ENCODE measurements at regions not wholly inside any gene's neighbourhood (a gene's known extent, or its start where the extent isn't known, plus 50 kb on each side); places are given as distances from the start of the nearest gene placed in this dataset.

- no peak overlapping the region for H2BK12ac ChIP-seq (ENCODE audit: low read length in 2 of 2)
- no peak overlapping the region for H2AFZ ChIP-seq (ENCODE audit: low read depth, low read length)
- H3K14ac ChIP-seq (ENCODE audit: low read length in 2 of 2): no peak overlapping the region
- H3K79me1 ChIP-seq (replicated peaks; ENCODE audit: low read length, poor library complexity, severe bottlenecking): no peaks in the 10 kb centered on the region
- no peak overlapping the region for H2BK5ac ChIP-seq (ENCODE audit: low read depth, low read length, poor library complexity, severe bottlenecking)
- H2BK15ac ChIP-seq (ENCODE audit: low read depth, poor library complexity, severe bottlenecking): no peak overlapping the region
- no peak overlapping the region for H2BK120ac ChIP-seq (ENCODE audit: low read depth, low read length)
- no peaks in the 10 kb centered on the region for H3K9me3 ChIP-seq (ENCODE audit: control insufficient read depth, low read length)
- H4K8ac ChIP-seq (ENCODE audit: low read length): no peak overlapping the region
- H3K9ac ChIP-seq (ENCODE audit: low read length): no peak overlapping the region
- DNase-seq: no peak
- H3K4me1 ChIP-seq (ENCODE audit: control insufficient read depth, insufficient read depth, low read depth, low read length): no peaks in the 10 kb centered on the region
- H3K27me3 ChIP-seq (ENCODE audit: control insufficient read depth in 1 of 2, insufficient read depth in 1 of 2, low read length in 2 of 2): no peaks in the 10 kb centered on the region
- no peak overlapping the region for H3K27ac ChIP-seq (ENCODE audit: low read length, poor library complexity, severe bottlenecking)
- H3K4me3 ChIP-seq (ENCODE audit: insufficient read depth in 1 of 2, low read depth in 1 of 2, low read length in 2 of 2): no peak overlapping the region
- no peak overlapping the region for H4K91ac ChIP-seq (ENCODE audit: low read length)
- H2AK5ac ChIP-seq (ENCODE audit: low read length, severe bottlenecking): no peak overlapping the region
- no peak overlapping the region for H3K18ac ChIP-seq (ENCODE audit: low read depth in 1 of 2, low read length in 2 of 2)
- no peaks in the 10 kb centered on the region for H3K36me3 ChIP-seq (ENCODE audit: control insufficient read depth in 1 of 2, insufficient read depth in 2 of 2, low read depth in 1 of 2, low read length in 2 of 2)
- 83% methylated on average over 1 of the region's 3 CpGs for WGBS
- no peak overlapping the region for H3K4ac ChIP-seq (ENCODE audit: low read depth in 1 of 2, low read length in 2 of 2)
- H3K4me2 ChIP-seq (ENCODE audit: low read length, poor library complexity, severe bottlenecking): no peak overlapping the region
- no peak overlapping the region for H3K23ac ChIP-seq (ENCODE audit: low read length in 2 of 2)
These were observed 250.4 kb upstream of the TTC14 start for GRCh38 chr3:180351601-180352000.

- no peak overlapping the region for H3K23ac ChIP-seq (ENCODE audit: low read length in 2 of 2)
- no peak overlapping the region for H4K91ac ChIP-seq (ENCODE audit: low read length)
- no peak overlapping the region for H2BK120ac ChIP-seq (ENCODE audit: low read depth, low read length)
- H3K18ac ChIP-seq (ENCODE audit: low read depth in 1 of 2, low read length in 2 of 2): no peak overlapping the region
- H2AFZ ChIP-seq (ENCODE audit: low read depth, low read length): no peak overlapping the region
- no peak overlapping the region for H2AK5ac ChIP-seq (ENCODE audit: low read length, severe bottlenecking)
- H3K4me3 ChIP-seq (ENCODE audit: insufficient read depth in 1 of 2, low read depth in 1 of 2, low read length in 2 of 2): no peak overlapping the region
- H3K9ac ChIP-seq (ENCODE audit: low read length): no peak overlapping the region
- no peaks in the 10 kb centered on the region for H3K4me1 ChIP-seq (ENCODE audit: control insufficient read depth, insufficient read depth, low read depth, low read length)
- no peak overlapping the region for H4K8ac ChIP-seq (ENCODE audit: low read length)
- no peak overlapping the region for H2BK15ac ChIP-seq (ENCODE audit: low read depth, poor library complexity, severe bottlenecking)
- no peak overlapping the region for H3K27ac ChIP-seq (ENCODE audit: low read length, poor library complexity, severe bottlenecking)
- no peak for DNase-seq
- 91% methylated on average over 1 of the region's 1 CpG for WGBS
- no peaks in the 10 kb centered on the region for H3K9me3 ChIP-seq (ENCODE audit: control insufficient read depth, low read length)
- no peak overlapping the region for H2BK5ac ChIP-seq (ENCODE audit: low read depth, low read length, poor library complexity, severe bottlenecking)
- H3K4me2 ChIP-seq (ENCODE audit: low read length, poor library complexity, severe bottlenecking): no peak overlapping the region
- H3K4ac ChIP-seq (ENCODE audit: low read depth in 1 of 2, low read length in 2 of 2): no peak overlapping the region
- H3K79me1 ChIP-seq (replicated peaks; ENCODE audit: low read length, poor library complexity, severe bottlenecking): no peaks in the 10 kb centered on the region
- H3K14ac ChIP-seq (ENCODE audit: low read length in 2 of 2): no peak overlapping the region
- no peaks in the 10 kb centered on the region for H3K27me3 ChIP-seq (ENCODE audit: control insufficient read depth in 1 of 2, insufficient read depth in 1 of 2, low read length in 2 of 2)
- H2BK12ac ChIP-seq (ENCODE audit: low read length in 2 of 2): no peak overlapping the region
- no peaks in the 10 kb centered on the region for H3K36me3 ChIP-seq (ENCODE audit: control insufficient read depth in 1 of 2, insufficient read depth in 2 of 2, low read depth in 1 of 2, low read length in 2 of 2)
These were observed 249.7 kb upstream of the TTC14 start for GRCh38 chr3:180352261-180352660.

GRCh38 chr3:180354214-180354613 lies 247.7 kb upstream of the TTC14 start:
- Histone ChIP-seq H4K91ac (ENCODE audit: low read length) (no peak overlapping the region), H3K23ac (ENCODE audit: low read length in 2 of 2) (no peak overlapping the region), H2BK15ac (ENCODE audit: low read depth, poor library complexity, severe bottlenecking) (no peak overlapping the region), H3K9ac (ENCODE audit: low read length) (no peak overlapping the region), H3K9me3 (ENCODE audit: control insufficient read depth, low read length) (no peaks in the 10 kb centered on the region), H2BK5ac (ENCODE audit: low read depth, low read length, poor library complexity, severe bottlenecking) (no peak overlapping the region), H2AK5ac (ENCODE audit: low read length, severe bottlenecking) (no peak overlapping the region), H3K36me3 (ENCODE audit: control insufficient read depth in 1 of 2, insufficient read depth in 2 of 2, low read depth in 1 of 2, low read length in 2 of 2) (no peaks in the 10 kb centered on the region), H3K27ac (ENCODE audit: low read length, poor library complexity, severe bottlenecking) (no peak overlapping the region), H3K4me3 (ENCODE audit: insufficient read depth in 1 of 2, low read depth in 1 of 2, low read length in 2 of 2) (no peak overlapping the region), H3K4me1 (ENCODE audit: control insufficient read depth, insufficient read depth, low read depth, low read length) (no peaks in the 10 kb centered on the region), H3K18ac (ENCODE audit: low read depth in 1 of 2, low read length in 2 of 2) (no peak overlapping the region), H3K79me1 (replicated peaks; ENCODE audit: low read length, poor library complexity, severe bottlenecking) (no peaks in the 10 kb centered on the region), H2BK12ac (ENCODE audit: low read length in 2 of 2) (no peak overlapping the region), H3K27me3 (ENCODE audit: control insufficient read depth in 1 of 2, insufficient read depth in 1 of 2, low read length in 2 of 2) (no peaks in the 10 kb centered on the region), H3K4me2 (ENCODE audit: low read length, poor library complexity, severe bottlenecking) (no peak overlapping the region), H2BK120ac (ENCODE audit: low read depth, low read length) (no peak overlapping the region), H2AFZ (ENCODE audit: low read depth, low read length) (no peak overlapping the region), H3K4ac (ENCODE audit: low read depth in 1 of 2, low read length in 2 of 2) (no peak overlapping the region), H4K8ac (ENCODE audit: low read length) (no peak overlapping the region), H3K14ac (ENCODE audit: low read length in 2 of 2) (no peak overlapping the region)
- 60% methylated on average over 8 of the region's 8 CpGs for WGBS
- no peak for DNase-seq

GRCh38 chr3:180358179-180358578 lies 243.8 kb upstream of the TTC14 start:
- H4K91ac ChIP-seq (ENCODE audit: low read length): no peak overlapping the region
- no peaks in the 10 kb centered on the region for H3K9me3 ChIP-seq (ENCODE audit: control insufficient read depth, low read length)
- DNase-seq: no peak
- H3K23ac ChIP-seq (ENCODE audit: low read length in 2 of 2): no peak overlapping the region
- no peaks in the 10 kb centered on the region for H3K4me1 ChIP-seq (ENCODE audit: control insufficient read depth, insufficient read depth, low read depth, low read length)
- H3K4ac ChIP-seq (ENCODE audit: low read depth in 1 of 2, low read length in 2 of 2): no peak overlapping the region
- no peak overlapping the region for H3K18ac ChIP-seq (ENCODE audit: low read depth in 1 of 2, low read length in 2 of 2)
- no peak overlapping the region for H3K4me3 ChIP-seq (ENCODE audit: insufficient read depth in 1 of 2, low read depth in 1 of 2, low read length in 2 of 2)
- no peak overlapping the region for H2AFZ ChIP-seq (ENCODE audit: low read depth, low read length)
- no peak overlapping the region for H2BK12ac ChIP-seq (ENCODE audit: low read length in 2 of 2)
- no peak overlapping the region for H2BK15ac ChIP-seq (ENCODE audit: low read depth, poor library complexity, severe bottlenecking)
- no peak overlapping the region for H2BK120ac ChIP-seq (ENCODE audit: low read depth, low read length)
- H3K14ac ChIP-seq (ENCODE audit: low read length in 2 of 2): no peak overlapping the region
- H2AK5ac ChIP-seq (ENCODE audit: low read length, severe bottlenecking): no peak overlapping the region
- no peak overlapping the region for H3K27ac ChIP-seq (ENCODE audit: low read length, poor library complexity, severe bottlenecking)
- no peak overlapping the region for H3K4me2 ChIP-seq (ENCODE audit: low read length, poor library complexity, severe bottlenecking)
- H3K27me3 ChIP-seq (ENCODE audit: control insufficient read depth in 1 of 2, insufficient read depth in 1 of 2, low read length in 2 of 2): no peaks in the 10 kb centered on the region
- no peak overlapping the region for H3K9ac ChIP-seq (ENCODE audit: low read length)
- H3K79me1 ChIP-seq (replicated peaks; ENCODE audit: low read length, poor library complexity, severe bottlenecking): no peaks in the 10 kb centered on the region
- H3K36me3 ChIP-seq (ENCODE audit: control insufficient read depth in 1 of 2, insufficient read depth in 2 of 2, low read depth in 1 of 2, low read length in 2 of 2): no peaks in the 10 kb centered on the region
- no peak overlapping the region for H2BK5ac ChIP-seq (ENCODE audit: low read depth, low read length, poor library complexity, severe bottlenecking)
- H4K8ac ChIP-seq (ENCODE audit: low read length): no peak overlapping the region
